Head of caudate nucleus (tissue), 42 donors: ENCODE measurements at regions not wholly inside any gene's neighbourhood (a gene's known extent, or its start where the extent isn't known, plus 50 kb on each side); places are given as distances from the start of the nearest gene placed in this dataset.
"Not testable (repeated sequence)": the region's sequence is repeated elsewhere in the genome, so short reads cannot be mapped to it uniquely, and the experiment has no call there.

Experiments used
- DNase-seq, 42 donors: peaks; one replicate each; pipeline versions ENCODE4 v3.0.0 to v3.0.0-alpha.2; 2020 to 2021; ENCODE audit warnings: mixed read lengths in 7 of 42
- intact Hi-C: fragments of 100-400 bp; cut with DNase I; formaldehyde crosslinking; loops from one replicate; pipeline ENCODE4 v1.15.0; 2022

- intact Hi-C loops: no loop called here
- peak in 4 of 42 donors; percentile 1 to 26 (median 17) for DNase-seq
These were observed 184.4 kb downstream of the RTP5 start for GRCh38 chr2:242053921-242054320.

- DNase-seq: peak in 3 of 42 donors; percentile 8 to 27 (median 15)
- intact Hi-C loops: no loop called here
These were observed 184.9 kb downstream of the RTP5 start for GRCh38 chr2:242054406-242054805.

- DNase-seq: peak in 3 of 42 donors; percentile 0 to 31 (median 27)
These were observed 185.6 kb downstream of the RTP5 start for GRCh38 chr2:242054881-242055801.

DNA sequence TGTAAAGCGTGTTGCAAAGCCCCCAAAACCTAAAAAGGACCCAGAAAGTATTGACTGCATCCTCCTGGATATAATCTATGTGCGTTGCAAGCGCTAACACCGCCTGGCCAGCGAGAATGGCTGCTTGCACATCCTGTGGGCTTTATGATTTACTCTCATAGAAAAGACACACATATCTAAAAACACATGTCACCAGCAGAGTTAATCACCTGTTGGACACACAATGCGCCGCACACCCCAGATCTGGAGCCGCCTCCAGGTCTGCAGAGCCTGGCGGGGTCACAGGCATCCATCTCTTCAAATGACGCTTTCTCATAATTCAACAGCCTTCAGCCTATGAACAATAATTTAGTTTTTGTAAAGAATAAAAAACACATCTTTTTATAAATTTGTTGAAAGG, 186.5 kb downstream of the RTP5 start:
- DNase-seq: peak in 2 of 42 donors; percentile 22 to 31
- intact Hi-C loops: no loop called here

More at GRCh38 chr2:242054881-242055801, 185.6 kb downstream of the RTP5 start:
- intact Hi-C loops: no loop called here

DNA sequence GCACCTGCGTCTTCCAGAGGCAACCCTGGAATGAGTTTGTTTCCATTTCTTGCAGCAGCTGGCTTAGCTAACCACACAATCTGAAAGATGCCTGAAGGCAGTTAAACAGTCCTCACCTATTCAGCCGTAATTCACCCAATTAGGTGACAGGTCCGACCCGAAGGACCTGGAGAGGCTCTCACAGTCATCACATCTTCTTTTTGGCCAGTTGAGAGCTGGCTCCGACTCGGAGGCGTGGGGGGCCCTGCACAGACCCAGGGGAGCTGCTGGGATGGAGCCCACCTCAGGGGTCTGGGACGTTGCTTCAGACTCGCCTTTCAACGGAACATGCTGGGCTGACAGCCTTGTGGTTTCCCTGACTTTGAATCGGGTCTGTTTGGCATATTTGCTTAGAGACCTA, 187.3 kb downstream of the RTP5 start:
- intact Hi-C loops: no loop called here
- DNase-seq: peak in 1 of 42 donors; percentile 21

DNA sequence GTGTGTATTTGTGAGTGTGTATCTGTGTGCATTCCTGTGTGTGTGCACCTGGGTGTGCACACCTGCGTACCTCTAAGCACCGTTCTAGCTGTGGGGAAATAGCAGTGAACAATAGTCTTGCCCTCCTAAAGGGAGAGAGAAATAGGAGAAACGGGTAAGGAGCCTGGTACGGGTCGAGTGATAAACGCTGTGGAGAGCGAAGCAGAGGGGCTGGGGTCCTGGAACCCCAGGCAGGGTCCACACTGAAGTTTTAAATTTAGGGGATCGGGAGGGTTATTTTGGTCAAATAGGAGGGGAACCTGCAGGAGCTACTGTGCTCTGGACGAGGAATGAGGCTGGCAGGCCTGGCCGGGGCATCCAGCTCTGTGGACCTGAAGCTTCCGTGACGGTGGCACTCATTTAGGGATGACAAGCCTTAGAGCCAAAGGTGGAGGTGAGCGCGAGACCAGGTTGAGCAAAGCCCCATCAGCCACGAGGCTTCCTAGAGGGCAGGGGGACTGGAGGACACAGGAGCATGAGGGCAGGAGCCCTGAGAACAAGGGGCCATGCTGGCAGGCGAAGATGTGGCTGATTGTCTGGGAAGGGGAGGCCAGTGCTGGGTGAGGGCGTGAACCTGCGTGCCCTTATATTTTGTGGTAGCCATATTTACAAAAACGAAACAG, 188.0 kb downstream of the RTP5 start:
- DNase-seq: peak in 2 of 42 donors; percentile 11 to 23
- intact Hi-C loops: no loop called here

- intact Hi-C loops: no loop called here
These were observed 188.7 kb downstream of the RTP5 start for GRCh38 chr2:242058116-242058680.

GRCh38 chr2:242059566-242059965, 190.0 kb downstream of the RTP5 start:
- intact Hi-C loops: no loop called here
- DNase-seq: peak in 1 of 42 donors; percentile 26

More at GRCh38 chr2:242058116-242058680, 188.7 kb downstream of the RTP5 start:
- DNase-seq: peak in 1 of 42 donors; percentile 25

- intact Hi-C loops: no loop called here
- DNase-seq: peak in 2 of 42 donors; percentile 14 to 36
These were observed 190.8 kb downstream of the RTP5 start for GRCh38 chr2:242060212-242060835.

- peak in 1 of 42 donors; percentile 21 for DNase-seq
- intact Hi-C loops: not testable (repeated sequence)
These were observed 192.4 kb downstream of the RTP5 start for GRCh38 chr2:242061930-242062329.

- intact Hi-C loops: no loop called here
- no peak for DNase-seq
These were observed 193.9 kb downstream of the RTP5 start for GRCh38 chr2:242063436-242063835.

DNA sequence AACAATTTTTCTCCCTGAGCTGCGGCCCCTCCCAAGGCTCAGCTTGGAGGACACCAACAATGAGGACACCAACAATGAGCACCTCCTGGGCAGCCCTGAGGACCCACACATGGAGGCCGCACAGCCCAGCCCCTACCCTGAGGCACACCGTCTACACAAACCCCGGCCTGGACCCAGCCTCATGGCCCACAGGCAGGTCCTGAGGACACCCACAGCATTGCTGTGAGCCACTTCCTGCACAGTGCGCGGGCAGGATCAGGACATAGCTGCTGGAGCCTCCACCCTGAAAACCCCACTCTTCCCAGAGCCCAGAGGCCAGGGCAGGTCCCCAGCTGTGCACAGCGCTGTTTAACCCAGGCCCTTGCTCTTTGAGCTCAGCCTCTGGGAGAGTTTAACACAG, 194.3 kb downstream of the RTP5 start:
- peak in 1 of 42 donors; percentile 22 for DNase-seq
- intact Hi-C loops: no loop called here

DNA sequence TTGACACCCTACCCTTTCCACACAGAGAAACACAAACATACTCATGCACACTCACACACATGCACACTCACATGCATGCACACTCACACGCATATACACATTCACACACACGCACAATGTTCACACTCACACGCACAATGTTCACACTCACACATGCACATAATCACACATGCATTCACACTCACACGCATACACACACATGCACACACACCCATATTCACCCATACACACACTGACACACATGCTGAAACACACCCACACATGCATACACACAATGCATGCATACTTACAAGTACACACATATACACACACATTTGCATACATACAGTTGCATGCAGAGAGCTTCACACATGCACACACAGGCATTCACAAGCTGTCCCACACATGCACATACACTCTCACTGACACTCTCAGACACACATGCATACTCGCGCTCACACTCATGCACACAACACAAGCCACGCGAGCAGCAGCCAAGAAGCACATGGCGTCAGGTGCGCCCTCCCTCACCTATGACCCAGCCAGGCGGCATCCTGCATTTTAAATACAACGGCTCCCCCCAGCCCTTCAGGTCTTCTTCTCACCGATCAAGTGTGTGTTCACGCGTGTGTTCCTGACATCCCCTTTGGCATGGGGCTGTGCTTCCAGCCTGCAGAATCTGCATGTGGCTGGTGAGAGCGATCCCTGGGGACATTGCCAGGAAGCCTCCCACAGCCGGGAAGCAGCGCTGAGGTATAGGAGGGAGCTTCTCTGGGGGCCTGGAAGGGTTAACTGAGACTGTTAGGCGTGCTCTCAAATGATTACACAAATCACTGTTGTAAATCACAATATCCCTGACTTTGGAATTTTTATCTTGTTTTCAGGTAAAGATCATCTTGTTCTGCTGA, 195.1 kb downstream of the RTP5 start:
- DNase-seq: peak in 1 of 42 donors; percentile 16
- intact Hi-C loops: no loop called here

DNA sequence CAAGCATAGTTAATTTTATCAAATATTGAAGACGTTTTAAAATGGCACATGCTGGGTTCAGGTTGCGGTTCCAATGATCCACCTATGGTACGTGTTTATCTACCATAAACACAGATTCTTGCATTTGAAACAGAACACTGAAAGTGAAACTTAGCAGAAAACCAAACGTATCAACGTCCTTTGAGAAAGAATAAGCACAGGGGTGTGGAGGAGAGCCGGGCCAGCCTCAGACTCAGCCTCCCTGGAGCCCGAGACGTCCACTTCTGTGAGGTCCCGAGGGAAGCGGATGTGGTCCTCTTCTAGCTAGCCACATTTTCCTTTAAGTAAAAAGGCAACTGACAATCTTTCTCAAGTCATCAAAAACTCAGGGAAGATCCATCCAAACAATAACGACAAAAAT, 195.9 kb downstream of the RTP5 start:
- intact Hi-C loops: no loop called here
- no peak for DNase-seq

- DNase-seq: no peak
These were observed 199.5 kb downstream of the RTP5 start for GRCh38 chr2:242069018-242069417.

DNA sequence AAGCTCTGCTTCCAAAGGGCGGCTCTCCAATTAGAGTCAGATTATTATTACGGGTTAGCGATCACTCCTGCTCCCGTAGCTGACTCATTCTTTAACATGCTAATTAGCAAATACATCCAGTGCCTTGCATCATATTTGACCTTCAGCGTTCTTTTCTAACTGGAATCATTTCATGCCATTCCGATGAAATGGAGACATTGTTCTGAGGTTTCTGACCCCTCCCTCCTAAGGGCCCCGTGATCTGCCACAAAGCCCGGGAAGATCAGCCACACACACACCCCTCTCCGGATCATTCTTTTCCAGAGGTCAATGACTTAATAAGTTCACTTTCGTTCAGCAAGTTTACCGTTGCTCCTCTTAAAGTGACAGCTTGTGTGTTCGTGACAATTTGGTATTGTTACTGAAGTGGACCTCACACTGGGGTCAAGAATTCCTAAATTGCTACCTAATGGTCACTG, 200.4 kb downstream of the RTP5 start:
- peak in 38 of 42 donors; percentile 33 to 84 (median 60) for DNase-seq
- intact Hi-C loops: not testable (repeated sequence)

More at GRCh38 chr2:242069018-242069417, 199.5 kb downstream of the RTP5 start:
- intact Hi-C loops: no loop called here

DNA sequence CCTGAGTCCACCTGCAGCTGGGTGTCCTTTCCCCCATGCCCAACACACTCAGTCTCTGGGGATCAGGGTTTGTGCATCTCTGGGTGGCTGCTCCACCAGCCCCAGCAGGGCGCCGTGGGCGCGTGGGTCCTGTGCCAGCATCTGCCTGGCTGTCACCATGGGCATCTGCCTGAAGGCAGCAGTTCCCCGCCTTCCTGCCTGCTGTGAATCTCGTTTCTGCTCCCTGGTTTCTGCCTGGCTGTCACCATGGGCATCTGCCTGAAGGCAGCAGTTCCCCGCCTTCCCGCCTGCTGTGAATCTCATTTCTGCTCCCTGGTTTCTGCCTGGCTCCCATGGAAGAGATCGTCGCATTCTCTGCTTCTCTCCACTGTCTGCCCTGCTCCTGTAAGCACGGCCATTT, 201.2 kb downstream of the RTP5 start:
- intact Hi-C loops: not testable (repeated sequence)
- DNase-seq: peak; percentile 20 to 82 (median 56)

DNA sequence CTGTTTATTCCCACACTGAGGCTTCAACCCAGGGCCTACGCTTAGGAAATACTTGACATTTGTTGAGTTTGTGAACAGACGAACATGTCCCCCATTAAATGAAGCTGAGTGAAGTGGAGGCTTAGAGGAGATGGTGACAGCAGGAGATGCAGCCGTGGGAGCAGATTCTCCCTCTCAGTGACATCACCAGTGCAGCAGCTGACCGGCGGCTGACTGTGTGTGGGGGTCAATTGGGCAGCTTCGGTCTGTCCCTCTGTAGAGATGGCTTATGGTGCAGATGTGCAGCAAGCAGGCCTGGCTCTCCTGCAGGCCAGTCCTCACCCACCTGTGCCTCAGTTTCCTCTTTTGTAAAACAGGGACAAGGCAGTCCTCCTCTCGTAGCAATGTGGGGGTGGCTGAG, 201.8 kb downstream of the RTP5 start:
- intact Hi-C loops: not testable (repeated sequence)
- peak in 30 of 42 donors; percentile 28 to 80 (median 50) for DNase-seq
